ENCODE measurements at regions not wholly inside any gene's neighbourhood (a gene's known extent, or its start where the extent isn't known, plus 50 kb on each side); places are given as distances from the start of the nearest gene placed in this dataset.

DNA sequence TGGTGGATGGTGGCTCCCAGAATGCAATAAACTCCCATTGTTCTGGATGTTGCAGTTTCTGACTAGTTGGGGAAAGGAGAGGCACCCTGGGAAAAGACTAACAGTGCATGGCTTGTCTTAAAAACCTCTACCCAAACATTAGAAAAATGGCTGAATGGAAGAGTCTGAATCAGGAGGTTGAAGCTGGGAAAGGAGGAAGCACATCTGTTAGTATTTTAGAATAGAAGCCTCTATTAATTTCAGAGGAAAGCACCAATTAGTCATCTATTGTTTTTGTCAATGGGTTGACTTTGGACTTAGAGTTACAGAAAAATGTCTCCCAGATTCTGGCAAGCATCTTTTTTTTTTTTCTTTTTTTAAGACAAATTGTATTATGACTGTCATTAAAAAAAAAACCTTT, 56.1 kb upstream of the ELMO1 start:
- CTCF ChIA-PET: no interaction called here
- POLR2A ChIA-PET: no interaction called here

DNA sequence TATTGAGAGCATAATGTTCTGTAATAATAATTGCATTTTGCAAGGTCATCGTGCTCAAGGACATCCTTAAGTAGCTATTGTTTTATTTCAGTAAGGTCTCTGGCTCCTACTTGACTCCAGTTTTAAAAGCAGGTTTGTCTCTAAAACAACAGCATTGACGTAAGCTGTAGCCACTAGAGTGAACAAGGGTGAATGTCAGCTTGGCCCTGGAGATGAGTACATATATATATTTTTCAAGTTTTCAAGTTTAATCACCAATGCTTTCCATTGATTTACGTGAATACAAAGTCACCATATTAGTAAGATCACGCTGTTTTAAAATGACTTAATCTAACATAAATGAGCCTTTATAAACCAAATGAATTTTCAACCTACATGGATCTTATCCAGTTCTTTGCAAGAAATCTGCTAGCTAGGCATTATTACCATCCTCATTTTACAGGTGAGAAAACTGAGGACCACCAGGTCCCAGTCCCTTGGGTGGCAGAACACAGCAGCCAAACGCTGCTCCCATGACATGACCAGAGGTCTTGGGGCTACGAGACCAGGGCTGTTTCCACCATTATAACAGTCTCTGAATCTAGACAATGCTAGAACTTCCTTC, 57.2 kb upstream of the ELMO1 start:
- CTCF ChIA-PET: interaction anchor here (1.0 kb wide), 1 partner anchor 9 kb away, joined by 5 read pairs; no protein-coding TSS in a partner anchor
- POLR2A ChIA-PET: no interaction called here

DNA sequence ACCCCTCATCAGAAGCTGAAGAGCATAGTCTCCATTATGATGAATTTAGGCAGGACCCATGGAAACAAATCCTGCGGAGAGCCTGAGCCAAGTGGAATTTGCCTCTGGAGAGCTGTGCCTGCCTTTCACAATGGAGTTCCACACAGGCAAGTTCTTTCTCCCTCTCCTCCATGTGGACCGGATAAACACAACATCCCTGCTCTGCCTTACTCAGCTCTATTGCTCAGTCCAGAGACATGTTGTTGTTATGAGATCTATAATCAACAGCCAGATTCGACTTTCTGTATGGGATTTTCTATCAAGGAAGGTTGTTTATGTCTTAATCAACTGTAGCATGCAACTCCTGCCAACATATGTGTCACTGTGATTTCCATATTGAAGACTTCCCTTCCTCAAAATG, 59.5 kb upstream of the ELMO1 start:
- ChIA-PET CTCF (no interaction called here), POLR2A (no interaction called here)

DNA sequence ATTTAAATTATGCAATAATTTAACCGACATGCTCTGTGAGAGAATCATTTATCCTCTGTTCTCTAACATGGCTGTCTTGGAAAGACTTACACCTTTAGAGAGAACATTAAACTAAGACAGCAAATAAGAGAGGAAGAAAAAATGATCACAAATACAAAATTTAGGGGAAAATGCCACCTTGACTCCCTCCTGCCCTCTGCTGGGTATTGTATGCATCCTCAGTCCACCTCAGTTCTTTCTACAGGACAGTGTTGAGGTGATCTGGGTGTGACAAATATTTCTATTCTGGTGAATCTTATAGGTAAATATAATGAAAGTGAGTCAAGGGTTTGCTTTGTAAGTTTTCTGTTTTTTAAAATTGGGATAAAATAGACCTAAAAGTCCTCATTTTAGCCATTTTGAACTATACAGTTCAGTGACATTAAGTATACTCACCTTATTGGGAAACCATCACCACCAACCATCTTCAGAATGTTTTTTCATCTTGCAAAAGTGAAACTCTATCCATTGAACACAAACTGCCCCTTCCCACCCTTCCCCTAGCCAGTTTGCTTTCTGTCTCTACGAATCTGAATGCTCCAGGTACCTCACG, 61.5 kb upstream of the ELMO1 start:
- ChIA-PET CTCF (interaction anchor here (0.7 to 0.8 kb wide), 2 partner anchors 9 to 221 kb away, joined by 3 read pairs; no protein-coding TSS in a partner anchor), POLR2A (no interaction called here)

DNA sequence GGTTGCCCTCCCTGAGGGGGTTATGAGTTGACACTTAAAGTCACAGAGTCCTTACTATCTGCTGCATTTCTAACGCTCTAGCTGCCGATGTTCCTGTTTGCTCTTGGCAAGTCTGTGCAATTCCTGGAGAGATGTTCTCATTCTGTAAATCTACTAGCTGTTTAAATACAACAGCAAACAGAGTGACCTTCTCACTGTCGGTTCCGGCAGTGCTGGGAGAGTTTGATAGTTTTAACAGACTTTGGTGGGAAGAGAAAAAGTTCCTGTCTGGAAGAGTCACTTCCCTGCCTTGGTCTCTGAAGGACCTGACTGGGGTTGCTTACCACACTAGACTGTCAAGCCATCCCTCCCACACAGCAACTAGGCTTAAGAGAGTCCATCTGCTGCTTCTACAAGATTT, 63.3 kb upstream of the ELMO1 start:
- ChIA-PET POLR2A (no interaction called here), CTCF (interaction anchor here (1.5 kb wide), 1 partner anchor 227 kb away, joined by 4 read pairs; no protein-coding TSS in a partner anchor)

DNA sequence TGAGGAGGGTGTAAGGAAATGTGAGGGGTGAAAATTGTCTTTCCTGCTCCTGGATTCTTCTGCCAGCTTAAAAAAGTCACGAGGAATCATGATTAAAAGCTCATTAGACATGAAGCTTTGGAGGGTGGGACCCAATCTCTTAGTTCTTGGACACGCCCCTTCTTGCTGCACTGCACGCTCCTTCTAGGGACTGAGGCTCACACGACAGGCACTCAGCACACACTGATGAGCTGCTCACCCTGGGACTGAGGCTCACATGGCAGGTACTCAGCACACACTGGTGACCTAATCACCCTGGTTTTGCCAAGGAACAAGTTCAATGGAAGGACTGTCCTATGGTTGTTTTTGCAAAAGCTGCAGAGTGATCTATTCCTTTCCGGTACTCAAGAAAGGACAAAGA, 65.8 kb upstream of the ELMO1 start:
- POLR2A ChIA-PET: no interaction called here
- CTCF ChIA-PET: no interaction called here

DNA sequence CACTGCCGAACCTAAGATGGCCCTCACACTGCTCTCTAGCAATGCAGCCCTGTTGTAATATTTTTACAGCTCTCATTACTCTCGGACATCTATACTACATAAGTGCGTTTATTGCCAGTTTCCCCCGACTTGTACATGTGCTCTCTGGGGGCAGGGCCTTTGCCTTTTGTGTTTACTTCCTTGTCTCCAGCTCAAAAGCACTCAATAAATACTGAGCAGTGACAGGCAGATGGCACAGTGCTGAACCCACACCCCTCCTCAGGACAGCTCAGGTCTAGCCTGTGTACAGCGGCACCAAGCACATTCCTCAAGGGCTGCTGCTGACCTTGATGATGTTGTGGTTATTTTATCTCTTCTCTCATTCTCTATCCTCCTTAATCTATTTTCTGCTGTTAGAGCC, 68.0 kb upstream of the ELMO1 start:
- ChIA-PET CTCF (no interaction called here), POLR2A (no interaction called here)

DNA sequence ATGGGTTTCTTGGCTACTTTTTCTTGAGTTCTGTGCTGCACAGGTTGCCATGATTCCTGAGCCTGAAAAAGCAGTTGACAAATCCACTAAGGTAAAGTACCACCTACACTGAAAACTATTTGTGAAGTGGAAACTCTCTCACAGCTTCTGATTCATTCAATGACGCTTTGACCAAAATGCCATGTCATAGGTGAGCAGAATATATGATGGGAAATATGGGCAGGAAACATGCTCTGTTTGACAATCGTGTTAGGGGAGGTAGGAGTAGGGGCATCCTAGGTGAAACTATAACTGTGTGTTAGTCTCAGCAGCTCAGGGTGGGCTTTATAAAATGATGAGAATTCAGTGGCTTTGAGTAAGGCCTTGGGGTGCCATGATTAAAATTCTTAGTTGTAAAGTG, 69.6 kb upstream of the ELMO1 start:
- ChIA-PET POLR2A (no interaction called here), CTCF (interaction anchor here (1.6 kb wide), 1 partner anchor 21 kb away, joined by 4 read pairs; no protein-coding TSS in a partner anchor)

DNA sequence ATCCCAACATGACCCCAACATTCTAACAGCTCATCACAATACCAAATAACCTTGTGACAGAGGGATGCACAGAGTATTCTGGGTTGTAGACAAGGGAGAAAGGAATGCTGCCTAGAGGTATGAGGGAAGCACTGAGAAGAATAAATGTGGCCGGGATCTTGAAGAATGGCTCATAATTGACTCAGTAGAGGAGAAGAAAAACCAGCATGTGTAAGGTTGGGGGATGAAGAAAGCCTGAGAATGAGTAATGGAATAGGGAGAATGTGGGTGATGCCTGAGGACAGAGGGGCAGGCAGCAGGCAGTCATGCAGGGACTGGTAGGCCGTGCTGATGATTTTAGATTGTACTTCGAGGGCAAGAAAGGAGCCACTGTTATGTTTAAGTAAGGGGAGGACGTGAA, 75.4 kb upstream of the ELMO1 start:
- POLR2A ChIA-PET: no interaction called here
- CTCF ChIA-PET: no interaction called here

DNA sequence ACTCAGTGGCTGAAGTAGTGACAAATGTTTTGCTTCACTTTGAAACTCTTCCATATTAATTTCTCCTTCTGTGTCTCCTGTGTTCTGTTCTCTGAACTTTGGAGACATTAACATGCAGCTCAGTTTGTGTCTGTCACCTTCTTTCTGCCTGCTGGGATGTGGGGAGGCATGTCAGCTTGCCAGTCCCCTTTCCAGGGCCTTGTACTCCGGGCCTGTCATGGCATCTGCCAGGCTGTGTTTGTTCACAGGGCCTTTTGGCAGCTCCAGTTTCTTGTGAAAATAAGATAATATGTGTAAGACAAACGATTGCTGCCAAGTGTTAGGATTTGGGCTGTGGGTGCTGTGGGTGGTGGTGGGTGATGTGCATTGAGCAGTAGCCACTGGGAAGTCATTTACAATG, 76.1 kb upstream of the ELMO1 start:
- ChIA-PET POLR2A (no interaction called here), CTCF (no interaction called here)

DNA sequence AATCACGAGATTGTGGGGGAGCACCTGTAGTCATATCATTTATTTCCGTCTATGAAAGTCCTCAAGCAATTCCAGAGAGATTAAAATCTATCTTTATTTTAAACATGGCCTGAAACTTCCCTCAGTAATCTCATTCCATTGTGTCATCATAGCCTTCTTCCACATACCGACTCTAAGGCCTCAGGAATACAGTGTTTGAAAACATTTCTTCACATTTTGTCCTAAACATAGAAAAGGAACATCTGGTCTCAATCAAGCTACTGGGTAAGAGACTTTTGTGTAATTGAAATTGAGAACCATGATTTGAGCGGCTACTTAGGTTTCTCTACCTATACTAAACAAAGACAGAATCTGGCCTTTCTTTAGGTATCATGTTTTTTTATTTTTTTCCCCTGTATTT, 78.0 kb upstream of the ELMO1 start:
- ChIA-PET POLR2A (no interaction called here), CTCF (no interaction called here)

DNA sequence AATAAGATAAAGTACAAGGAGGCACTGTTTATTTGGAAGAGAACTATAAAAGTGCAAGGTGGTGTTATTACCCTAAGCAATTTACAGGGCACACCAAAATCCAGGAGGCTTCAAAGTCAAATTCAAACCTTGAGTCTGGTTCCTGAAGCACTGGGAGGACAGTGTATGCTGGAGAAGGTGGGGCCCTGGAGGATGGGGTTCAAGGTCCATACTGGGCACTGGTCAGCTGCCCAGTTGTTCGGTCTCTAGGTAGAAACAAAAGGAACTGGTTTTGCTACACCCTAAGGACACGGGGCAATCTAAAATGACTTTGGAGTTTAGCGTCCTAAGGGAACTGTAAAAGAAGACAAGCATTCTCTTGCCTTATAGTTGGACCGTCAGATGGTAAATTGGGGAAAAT, 78.4 kb upstream of the ELMO1 start:
- POLR2A ChIA-PET: no interaction called here
- CTCF ChIA-PET: no interaction called here

DNA sequence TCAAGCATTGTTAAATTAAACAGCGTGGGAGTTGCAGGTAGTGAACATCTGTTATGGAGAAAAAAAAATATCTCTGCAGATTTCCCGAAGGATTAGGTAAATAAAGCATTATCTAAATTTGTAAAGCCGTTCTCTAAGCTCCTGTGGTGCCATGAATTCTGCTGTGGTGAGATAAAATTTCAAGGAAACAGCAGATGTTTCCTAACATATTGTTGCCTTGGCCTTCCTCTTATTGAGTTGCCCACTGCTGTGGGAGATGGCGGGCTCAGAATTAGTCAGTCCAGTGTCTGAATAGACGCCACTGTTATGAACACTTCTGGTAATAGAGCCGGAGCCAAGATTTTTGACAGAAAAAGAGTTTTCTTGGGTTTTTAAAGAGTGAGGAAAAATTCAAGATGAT, 82.6 kb upstream of the ELMO1 start:
- ChIA-PET POLR2A (no interaction called here), CTCF (no interaction called here)

DNA sequence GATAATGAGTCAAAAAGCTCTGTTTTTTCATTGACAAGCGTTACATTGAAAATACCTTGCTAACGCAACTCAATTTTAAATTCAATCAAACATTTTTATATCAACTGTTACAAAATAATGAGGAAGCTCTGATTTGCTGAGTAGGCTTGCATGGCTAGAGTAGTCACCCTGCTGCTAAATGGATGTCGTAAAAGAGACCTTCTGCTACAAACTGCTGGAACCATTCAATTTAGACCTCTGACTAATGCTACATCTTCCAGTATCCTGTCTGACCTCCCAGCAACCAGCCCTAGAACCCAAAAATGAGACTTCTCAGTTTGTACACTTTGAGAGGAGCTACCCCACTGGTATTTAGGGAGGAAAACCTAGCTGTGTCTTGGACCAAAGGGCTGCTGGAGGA, 84.0 kb upstream of the ELMO1 start:
- POLR2A ChIA-PET: no interaction called here
- CTCF ChIA-PET: no interaction called here

DNA sequence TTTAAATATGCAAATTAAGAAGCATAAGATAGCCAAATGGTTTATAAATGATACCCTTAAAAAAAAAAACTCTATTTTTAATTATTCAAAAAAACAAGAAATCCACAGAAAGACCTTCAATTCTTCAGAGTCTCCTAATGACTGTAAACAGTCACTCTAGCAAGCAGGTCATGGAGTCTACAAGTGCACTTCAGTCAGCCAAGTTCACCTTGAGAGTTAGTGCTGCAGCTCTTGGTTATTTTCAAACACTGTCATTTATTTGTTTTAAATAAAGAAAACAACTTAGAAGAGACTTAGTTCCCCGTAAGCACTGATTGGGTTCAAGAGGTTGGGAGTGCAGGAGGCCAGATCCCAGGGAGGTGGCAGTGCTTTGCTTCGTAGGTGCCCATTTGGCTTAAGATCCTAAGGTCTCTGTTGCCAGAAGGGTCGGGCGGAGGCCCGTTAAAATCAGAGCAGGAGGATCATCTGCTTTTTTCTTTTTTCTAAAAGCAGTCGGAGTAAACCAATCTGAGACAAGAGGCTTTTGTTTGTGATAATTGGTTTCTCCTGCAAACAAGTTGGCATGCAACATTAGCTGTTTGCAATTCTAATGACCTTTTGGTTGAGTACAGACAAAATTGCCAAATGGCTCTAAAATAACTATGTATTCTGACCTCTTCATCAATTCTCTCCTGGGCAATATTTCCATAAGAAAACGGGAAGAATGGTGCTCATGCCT, 86.4 kb upstream of the ELMO1 start:
- CTCF ChIA-PET: interaction anchor here (1.6 kb wide), 1 partner anchor 71 kb away, joined by 3 read pairs; no protein-coding TSS in a partner anchor
- POLR2A ChIA-PET: no interaction called here

DNA sequence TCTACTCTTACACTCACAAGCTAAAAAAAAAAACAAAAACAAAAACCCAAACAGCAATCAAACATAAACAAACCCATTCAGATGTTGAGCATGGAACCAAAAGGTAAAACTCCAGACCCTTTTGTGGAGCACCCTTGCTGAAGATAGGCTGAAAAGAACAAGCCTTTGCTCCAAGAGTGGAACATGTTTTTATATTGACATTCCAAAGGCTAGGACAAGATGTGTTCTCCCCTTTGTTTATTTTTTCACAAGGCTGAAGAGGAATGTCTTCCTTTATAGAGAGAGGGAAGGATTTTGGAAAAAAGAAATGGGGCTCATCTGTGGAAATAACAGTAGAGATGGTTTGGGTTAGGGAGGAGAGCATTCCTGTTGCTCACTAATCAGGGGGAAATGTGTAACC, 87.2 kb upstream of the ELMO1 start:
- ChIA-PET POLR2A (no interaction called here), CTCF (interaction anchor here (1.6 kb wide), 1 partner anchor 70 kb away, joined by 3 read pairs; no protein-coding TSS in a partner anchor)

DNA sequence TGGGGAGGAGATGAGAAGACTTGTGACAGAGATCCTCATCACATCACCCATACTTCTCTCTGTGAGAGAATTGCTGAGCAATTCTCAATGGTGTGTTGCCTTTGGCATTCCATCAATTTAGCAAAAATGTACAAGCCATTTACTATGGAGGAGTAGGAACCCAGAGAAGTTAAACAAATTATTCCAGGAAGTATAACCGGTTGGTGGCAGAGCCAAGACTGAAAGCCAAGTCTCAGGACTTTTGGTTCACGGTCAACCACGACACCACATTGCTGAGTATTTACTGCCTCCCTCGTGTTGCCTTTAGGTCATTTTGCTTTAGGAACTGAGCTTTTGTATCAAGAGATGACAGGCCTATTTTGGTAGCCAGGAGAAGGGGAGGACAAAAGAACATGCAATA, 88.0 kb upstream of the ELMO1 start:
- ChIA-PET CTCF (interaction anchor here (1.6 kb wide), 1 partner anchor 69 kb away, joined by 3 read pairs; no protein-coding TSS in a partner anchor), POLR2A (no interaction called here)

DNA sequence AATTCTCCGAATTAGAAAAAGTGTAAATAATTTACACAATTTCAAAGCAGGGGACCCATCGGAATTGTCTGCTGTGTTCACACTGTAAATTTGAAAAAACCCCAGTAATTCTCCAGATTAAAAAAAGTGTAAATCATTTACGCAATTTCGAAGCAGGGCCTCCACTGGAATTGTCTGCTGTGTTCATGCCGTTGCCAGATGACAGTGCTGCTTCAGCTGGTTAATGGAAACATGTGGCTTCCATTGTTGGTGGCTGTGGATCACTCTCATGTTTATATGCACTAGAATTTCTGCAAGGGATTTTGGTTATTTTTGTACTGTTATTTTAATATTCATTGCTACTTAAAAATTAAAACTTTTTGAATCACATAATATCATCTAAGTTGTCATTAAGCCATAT, 88.8 kb upstream of the ELMO1 start:
- ChIA-PET CTCF (no interaction called here), POLR2A (no interaction called here)

DNA sequence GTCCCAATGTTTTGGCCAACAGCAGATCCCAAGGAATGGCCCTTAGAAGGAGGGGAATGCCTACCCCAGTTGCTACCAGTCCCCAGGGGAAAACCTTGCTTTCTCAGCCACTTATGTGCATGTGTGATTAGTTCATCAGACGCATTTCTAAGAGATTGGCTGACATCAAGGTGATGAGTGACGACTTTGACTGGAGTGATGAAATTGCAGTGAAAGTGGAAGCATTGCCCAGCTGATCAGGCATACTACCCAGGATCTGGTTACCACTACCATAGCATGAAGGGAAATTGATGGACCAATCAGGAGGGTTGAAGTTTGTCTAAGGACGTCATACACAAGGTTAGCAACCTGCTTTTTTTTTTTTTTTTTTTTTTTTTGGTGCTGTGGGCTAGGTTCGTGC, 90.3 kb upstream of the ELMO1 start:
- ChIA-PET CTCF (interaction anchor here (0.6 to 0.7 kb wide), 2 partner anchors 19 to 849 kb away, joined by 3 read pairs; no protein-coding TSS in a partner anchor), POLR2A (no interaction called here)

DNA sequence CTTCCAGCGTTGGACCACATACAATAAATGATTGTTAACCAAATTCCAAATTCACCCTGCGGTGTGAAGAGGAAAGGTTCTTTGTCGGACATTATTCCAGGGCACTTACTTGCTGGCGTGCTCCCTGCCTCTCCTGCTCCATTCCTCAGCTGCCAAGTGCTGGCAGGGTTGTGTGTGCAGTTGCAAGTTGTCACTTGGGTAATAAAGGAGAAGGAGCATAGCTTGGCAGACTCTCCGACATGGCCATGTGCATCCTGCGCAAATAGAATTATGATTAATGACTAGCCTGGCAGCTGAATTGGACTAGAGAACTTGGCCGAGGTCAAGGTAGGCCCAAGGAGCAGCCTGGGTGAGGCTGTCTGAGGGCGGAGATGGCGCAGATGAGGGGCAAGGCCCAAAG, 92.3 kb upstream of the ELMO1 start:
- ChIA-PET CTCF (no interaction called here), POLR2A (no interaction called here)

DNA sequence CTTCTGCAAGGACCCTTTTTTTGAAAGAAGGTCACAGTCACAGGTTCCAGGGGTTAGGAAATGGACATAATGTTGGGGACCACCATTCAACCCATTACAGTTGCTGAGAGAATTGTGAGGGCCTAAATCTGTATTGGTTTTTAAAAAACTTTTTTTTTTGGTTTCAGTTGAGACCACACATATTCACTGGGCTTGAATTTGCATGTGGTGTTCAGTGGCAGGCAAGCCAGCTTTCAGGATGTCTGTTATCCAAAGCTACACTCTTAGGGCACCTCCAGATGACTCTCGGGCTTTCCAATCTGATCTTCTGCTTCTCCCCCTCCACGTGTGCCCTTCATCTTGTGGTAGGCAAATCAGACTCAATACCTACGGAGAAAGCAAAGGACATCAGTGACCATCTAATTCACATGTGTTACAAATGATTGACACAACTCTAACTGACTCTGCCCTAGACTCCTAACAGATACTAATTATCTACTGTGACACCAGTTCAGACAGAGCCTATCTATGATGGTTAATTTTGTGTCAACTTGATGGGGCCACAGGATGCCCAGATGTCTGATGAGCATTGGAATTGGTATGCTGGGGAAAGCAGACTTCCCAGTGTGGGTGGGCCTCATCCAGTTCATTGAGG, 93.3 kb upstream of the ELMO1 start:
- ChIA-PET POLR2A (no interaction called here), CTCF (no interaction called here)

Measured in activated CD8-positive, alpha-beta memory T cell treated with anti-CD3 and anti-CD28 coated beads for 36 hours (primary cell).